K562 (cell line): ENCODE measurements at regions not wholly inside any gene's neighbourhood (a gene's known extent, or its start where the extent isn't known, plus 50 kb on each side); places are given as distances from the start of the nearest gene placed in this dataset.

Source experiments
- ATAC-seq: fragments of 200-7000 bp; cut with Tn5 transposase; 3 replicates; pipeline ENCODE4 v1.9.1; 2020; ENCODE audit warnings: moderate library complexity
- BruUV-seq: library from RNA; stranded (reverse); fragments of 400-500 nt; replicated peaks from 2 replicates; lab custom pipeline; 2021; lab: Mats Ljungman, UMichigan
- CTCF ChIA-PET: fragments of 300-600 bp; formaldehyde crosslinking; extraction: SDS; loops from one replicate; lab custom pipeline; 2021; ENCODE audit warnings: low intra/inter-chr PET ratio; lab: Yijun Ruan, JAX
- POLR2A ChIA-PET: fragments of 300-600, 350-650 bp; sonication (Branson Sonifier 250); formaldehyde crosslinking; extraction: SDS; loops from one replicate; lab custom pipeline; 2021; ENCODE audit warnings: antibody characterized with exemption, inconsistent platforms; lab: Yijun Ruan, JAX
- DNase-seq, 4 experiments: peaks; one replicate each; pipeline versions ENCODE4 v3.0.0 to v3.0.0-alpha.2; 2011 to 2018; ENCODE audit warnings: low spot score in 3 of 4, mixed read lengths in 3 of 4; ENCODE audit errors: extremely low read depth in 1 of 4
- FAIRE-seq: peaks from 2 replicates; lab custom pipeline; 2011; peaks lifted over from hg19 to GRCh38; lab: Jason Lieb, UNC
- H2AFZ ChIP-seq: 2 replicates; pipeline ENCODE4 v1.6.0; 2011; ENCODE audit warnings: low read depth, low read length, control low read depth, inconsistent platforms
- H3K27ac ChIP-seq: fragments of 200-600 bp; 3 replicates; pipeline ENCODE4 v1.8.0; 2011; ENCODE audit warnings: low read depth, mild to moderate bottlenecking, control low read depth, inconsistent platforms, low read length, moderate library complexity, mixed read lengths; ENCODE audit errors: extremely low read depth
- H3K27me3 ChIP-seq, 2 experiments: fragments of 300-600 bp in 1 of 2; 2 replicates in 1 of 2; 3 replicates in 1 of 2; pipeline versions ENCODE4 v1.6.0 to v1.8.0; 2011; ENCODE audit warnings: inconsistent platforms in 2 of 2, low read length in 2 of 2, mild to moderate bottlenecking in 1 of 2, mixed read lengths in 1 of 2, moderate library complexity in 1 of 2; ENCODE audit not compliant: control insufficient read depth in 2 of 2, insufficient read depth in 2 of 2
- H3K36me3 ChIP-seq: fragments of 300-600 bp; 3 replicates; pipeline ENCODE4 v1.8.0; 2011; ENCODE audit warnings: mild to moderate bottlenecking, low read length, inconsistent platforms; ENCODE audit not compliant: control insufficient read depth, insufficient read depth
- H3K4me1 ChIP-seq, 2 experiments: fragments of 200-600 bp in 1 of 2; replicated peaks in 1 of 2; 2 replicates in 1 of 2; 3 replicates in 1 of 2; pipeline versions ENCODE4 v1.5.1 to v1.8.0; 2011; ENCODE audit warnings: inconsistent platforms in 2 of 2, low read length in 2 of 2, mild to moderate bottlenecking in 1 of 2, mixed read lengths in 1 of 2, moderate library complexity in 1 of 2; ENCODE audit not compliant: control insufficient read depth in 2 of 2, insufficient read depth in 2 of 2
- H3K4me2 ChIP-seq: 2 replicates; pipeline ENCODE4 v1.6.1; 2011; ENCODE audit warnings: low read length, control low read depth, inconsistent platforms, mixed read lengths; ENCODE audit not compliant: insufficient read depth
- H3K4me3 ChIP-seq: fragments of 200-600 bp; sonication (generic), shearing (Covaris generic); 2 replicates; pipeline ENCODE4 v1.5.1; 2016; ENCODE audit warnings: control low read depth, inconsistent platforms
- H3K79me2 ChIP-seq: fragments of 200-600 bp; 3 replicates; pipeline ENCODE4 v1.8.0; 2011; ENCODE audit warnings: low read length, inconsistent platforms; ENCODE audit not compliant: control insufficient read depth, insufficient read depth
- H3K9ac ChIP-seq, 2 experiments: 2 replicates each; pipeline versions ENCODE4 v1.6.0 to v1.6.1; 2011; ENCODE audit warnings: low read depth in 2 of 2, low read length in 2 of 2, control low read depth in 1 of 2, inconsistent platforms in 1 of 2, mild to moderate bottlenecking in 1 of 2, mixed read lengths in 1 of 2; ENCODE audit not compliant: insufficient read depth in 1 of 2
- H3K9me1 ChIP-seq: one replicate; pipeline ENCODE4 v1.6.0; 2011; ENCODE audit warnings: inconsistent platforms, mild to moderate bottlenecking, low read length, moderate library complexity; ENCODE audit not compliant: control insufficient read depth, insufficient read depth
- H3K9me3 ChIP-seq: replicated peaks from 2 replicates; pipeline ENCODE4 v1.5.1; 2011; ENCODE audit warnings: low read depth, low read length, inconsistent platforms; ENCODE audit not compliant: control insufficient read depth, insufficient read depth
- H4K20me1 ChIP-seq: replicated peaks from 2 replicates; pipeline ENCODE4 v1.6.1; 2011; ENCODE audit warnings: low read length, inconsistent platforms, mixed read lengths; ENCODE audit not compliant: control insufficient read depth, insufficient read depth
- BDP1 ChIP-seq: IDR thresholded peaks from 3 replicates; pipeline ENCODE4 v1.6.1; 2011; ENCODE audit not compliant: insufficient read length, insufficient read depth
- BRD4 ChIP-seq: fragments of 200-600 bp; sonication (generic); IDR thresholded peaks from 2 replicates; pipeline ENCODE4 v1.6.1; 2017; ENCODE audit warnings: inconsistent platforms
- HDAC6 ChIP-seq: IDR thresholded peaks from 2 replicates; pipeline ENCODE4 v1.6.1; 2012; ENCODE audit warnings: low read depth, mild to moderate bottlenecking, control low read depth, inconsistent platforms, low read length, moderate library complexity
- ILF3 ChIP-seq: fragments of 450-650 bp; IDR thresholded peaks from 2 replicates; pipeline ENCODE4 v1.6.1; 2018; ENCODE audit warnings: antibody characterized with exemption, mild to moderate bottlenecking, moderate library complexity, borderline replicate concordance
- LCOR ChIP-seq: sonication (generic); formaldehyde crosslinking; IDR thresholded peaks from 2 replicates; pipeline ENCODE4 v1.8.0; 2022; ENCODE audit warnings: mild to moderate bottlenecking, missing genetic modification reagents
- MAFF ChIP-seq: IDR thresholded peaks from 2 replicates; pipeline ENCODE4 v1.6.1; 2012; ENCODE audit warnings: low read length, improper control_type of control experiment
- MCM5 ChIP-seq: fragments of 450-650 bp; IDR thresholded peaks from 2 replicates; pipeline ENCODE4 v1.6.1; 2016; ENCODE audit warnings: low read depth
- MEIS2 ChIP-seq: fragments of 450-650 bp; IDR thresholded peaks from 2 replicates; pipeline ENCODE4 v1.6.1; 2014; ENCODE audit warnings: mild to moderate bottlenecking; ENCODE audit not compliant: partially characterized antibody
- PHF8 ChIP-seq: fragments of 200-600 bp; sonication (generic); IDR thresholded peaks from 2 replicates; pipeline ENCODE4 v1.6.1; 2012; ENCODE audit warnings: mixed run types, mild to moderate bottlenecking, inconsistent platforms, low read length, moderate library complexity, borderline replicate concordance
- YY1 ChIP-seq, 3 experiments: IDR thresholded peaks; 2 replicates each; pipeline ENCODE4 v1.6.1; 2011; ENCODE audit warnings: low read length in 2 of 3, mild to moderate bottlenecking in 2 of 3, moderate library complexity in 2 of 3, borderline replicate concordance in 1 of 3, control low read depth in 1 of 3, low read depth in 1 of 3; ENCODE audit not compliant: insufficient read depth in 3 of 3, insufficient replicate concordance in 2 of 3, control insufficient read depth in 1 of 3, insufficient read length in 1 of 3; ENCODE audit errors: extremely low read depth in 1 of 3
- ZNF239 ChIP-seq: fragments of 250-450 bp; sonication (Bioruptor Pico); IDR thresholded peaks from 2 replicates; pipeline ENCODE4 v1.4.0; 2020; ENCODE audit warnings: mild to moderate bottlenecking
- ZNF24 ChIP-seq: fragments of 450-650 bp; IDR thresholded peaks from 2 replicates; pipeline ENCODE4 v1.6.1; 2016
- ZNF347 ChIP-seq: fragments of 450-650 bp; formaldehyde crosslinking; IDR thresholded peaks from 2 replicates; pipeline ENCODE4 v1.4.0; 2020; ENCODE audit warnings: low read depth, mild to moderate bottlenecking, moderate library complexity
- ZNF354B ChIP-seq: fragments of 250-450 bp; sonication (Bioruptor Pico); IDR thresholded peaks from 2 replicates; pipeline ENCODE4 v1.4.0; 2020
- WGBS: fragments of 100-300 bp; shearing (Covaris generic); methylation state at CpG from one replicate; pipeline ENCODE4 v1.1.6; 2016; ENCODE audit warnings: low coverage, mixed read lengths; ENCODE audit not compliant: insufficient coverage; ENCODE audit errors: missing lambda C conversion rate; 5-methylcytosine and 5-hydroxymethylcytosine counted together
- in situ Hi-C: fragments of 300-500 bp; cut with MboI; formaldehyde crosslinking; loops from 4 replicates; pipeline ENCODE4 v1.15.0; 2018; ENCODE audit warnings: inconsistent platforms, mixed read lengths
- intact Hi-C: fragments of 100-400 bp; cut with micrococcal nuclease; formaldehyde crosslinking; loops from 2 replicates; pipeline ENCODE4 v1.14.2; 2022
- TF ChIP-seq, protein P1 (sequence below): sonication (generic); formaldehyde crosslinking; IDR thresholded peaks from 2 replicates; pipeline ENCODE4 v1.8.1; 2022; ENCODE audit warnings: missing genetic modification reagents
- TF ChIP-seq, protein P2 (sequence below): sonication (generic); formaldehyde crosslinking; IDR thresholded peaks from 2 replicates; pipeline ENCODE4 v1.8.1; 2023; ENCODE audit warnings: missing genetic modification reagents, mild to moderate bottlenecking, borderline replicate concordance
- TF ChIP-seq, protein P3 (sequence below): fragments of 200-800 bp; sonication (Bioruptor generic); IDR thresholded peaks from 2 replicates; pipeline ENCODE4 v1.6.1; 2017; ENCODE audit warnings: missing genetic modification characterization, missing compliant biosample characterization

DNA sequence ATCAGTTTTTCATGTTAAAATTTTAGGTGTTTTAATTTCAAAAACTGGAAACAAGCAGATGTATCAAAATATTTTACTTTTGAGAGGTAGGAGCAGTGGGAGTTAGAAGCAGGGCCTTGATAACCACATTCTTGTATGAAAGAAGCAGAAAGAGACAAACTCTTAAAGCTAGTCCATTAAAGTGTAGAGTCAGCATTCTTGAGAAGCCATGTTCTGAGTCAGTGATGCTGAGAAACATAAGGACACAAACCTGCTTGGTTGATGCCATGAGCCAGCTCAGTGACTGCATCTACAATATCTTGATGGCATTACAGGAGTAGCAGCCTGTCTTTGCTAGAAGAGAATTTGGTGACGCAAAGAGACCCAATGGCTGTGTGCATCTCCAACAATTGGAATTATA is 826.1 kb upstream of the CTNND2 start:
- H3K4me2 ChIP-seq, result no peak overlapping the region
- 87% methylated on average over 1 of the region's 1 CpG for WGBS
- H3K4me1 ChIP-seq, result no peaks in the 10 kb centered on the region
- ChIA-PET CTCF (no interaction called here), POLR2A (interaction anchor here (1.1 kb wide), 1 partner anchor 38 kb away, joined by 3 read pairs; no protein-coding TSS in a partner anchor)
- BruUV-seq, result no TSS peak
- ATAC-seq (no peak), FAIRE-seq (no peak), DNase-seq (no peak)
- H3K9ac ChIP-seq, result no peak overlapping the region
- no peaks in the 10 kb centered on the region for H3K79me2 ChIP-seq
- in situ Hi-C loops (no loop called here), intact Hi-C loops (no loop called here)
- no peak overlapping the region for H3K27ac ChIP-seq
- no peaks in the 10 kb centered on the region for H3K9me1 ChIP-seq
- H3K27me3 ChIP-seq, result no peaks in the 10 kb centered on the region
- no peaks in the 10 kb centered on the region for H4K20me1 ChIP-seq
- H3K9me3 ChIP-seq, result no peaks in the 10 kb centered on the region; the same call in 1 of the 2 replicates
- H3K4me3 ChIP-seq, result no peak overlapping the region
- H3K36me3 ChIP-seq, result no peaks in the 10 kb centered on the region
- no peak overlapping the region for H2AFZ ChIP-seq
- TF ChIP-seq, protein P1, sequence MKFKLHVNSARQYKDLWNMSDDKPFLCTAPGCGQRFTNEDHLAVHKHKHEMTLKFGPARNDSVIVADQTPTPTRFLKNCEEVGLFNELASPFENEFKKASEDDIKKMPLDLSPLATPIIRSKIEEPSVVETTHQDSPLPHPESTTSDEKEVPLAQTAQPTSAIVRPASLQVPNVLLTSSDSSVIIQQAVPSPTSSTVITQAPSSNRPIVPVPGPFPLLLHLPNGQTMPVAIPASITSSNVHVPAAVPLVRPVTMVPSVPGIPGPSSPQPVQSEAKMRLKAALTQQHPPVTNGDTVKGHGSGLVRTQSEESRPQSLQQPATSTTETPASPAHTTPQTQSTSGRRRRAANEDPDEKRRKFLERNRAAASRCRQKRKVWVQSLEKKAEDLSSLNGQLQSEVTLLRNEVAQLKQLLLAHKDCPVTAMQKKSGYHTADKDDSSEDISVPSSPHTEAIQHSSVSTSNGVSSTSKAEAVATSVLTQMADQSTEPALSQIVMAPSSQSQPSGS, result no peak
- no peak for TF ChIP-seq BRD4
- TF ChIP-seq ZNF24, result no peak
- TF ChIP-seq ZNF347 (CRISPR knock-in tag), result no peak
- TF ChIP-seq MCM5, result no peak
- no peak for TF ChIP-seq PHF8
- no peak for TF ChIP-seq HDAC6
- no peak for TF ChIP-seq MEIS2
- TF ChIP-seq, protein P2, sequence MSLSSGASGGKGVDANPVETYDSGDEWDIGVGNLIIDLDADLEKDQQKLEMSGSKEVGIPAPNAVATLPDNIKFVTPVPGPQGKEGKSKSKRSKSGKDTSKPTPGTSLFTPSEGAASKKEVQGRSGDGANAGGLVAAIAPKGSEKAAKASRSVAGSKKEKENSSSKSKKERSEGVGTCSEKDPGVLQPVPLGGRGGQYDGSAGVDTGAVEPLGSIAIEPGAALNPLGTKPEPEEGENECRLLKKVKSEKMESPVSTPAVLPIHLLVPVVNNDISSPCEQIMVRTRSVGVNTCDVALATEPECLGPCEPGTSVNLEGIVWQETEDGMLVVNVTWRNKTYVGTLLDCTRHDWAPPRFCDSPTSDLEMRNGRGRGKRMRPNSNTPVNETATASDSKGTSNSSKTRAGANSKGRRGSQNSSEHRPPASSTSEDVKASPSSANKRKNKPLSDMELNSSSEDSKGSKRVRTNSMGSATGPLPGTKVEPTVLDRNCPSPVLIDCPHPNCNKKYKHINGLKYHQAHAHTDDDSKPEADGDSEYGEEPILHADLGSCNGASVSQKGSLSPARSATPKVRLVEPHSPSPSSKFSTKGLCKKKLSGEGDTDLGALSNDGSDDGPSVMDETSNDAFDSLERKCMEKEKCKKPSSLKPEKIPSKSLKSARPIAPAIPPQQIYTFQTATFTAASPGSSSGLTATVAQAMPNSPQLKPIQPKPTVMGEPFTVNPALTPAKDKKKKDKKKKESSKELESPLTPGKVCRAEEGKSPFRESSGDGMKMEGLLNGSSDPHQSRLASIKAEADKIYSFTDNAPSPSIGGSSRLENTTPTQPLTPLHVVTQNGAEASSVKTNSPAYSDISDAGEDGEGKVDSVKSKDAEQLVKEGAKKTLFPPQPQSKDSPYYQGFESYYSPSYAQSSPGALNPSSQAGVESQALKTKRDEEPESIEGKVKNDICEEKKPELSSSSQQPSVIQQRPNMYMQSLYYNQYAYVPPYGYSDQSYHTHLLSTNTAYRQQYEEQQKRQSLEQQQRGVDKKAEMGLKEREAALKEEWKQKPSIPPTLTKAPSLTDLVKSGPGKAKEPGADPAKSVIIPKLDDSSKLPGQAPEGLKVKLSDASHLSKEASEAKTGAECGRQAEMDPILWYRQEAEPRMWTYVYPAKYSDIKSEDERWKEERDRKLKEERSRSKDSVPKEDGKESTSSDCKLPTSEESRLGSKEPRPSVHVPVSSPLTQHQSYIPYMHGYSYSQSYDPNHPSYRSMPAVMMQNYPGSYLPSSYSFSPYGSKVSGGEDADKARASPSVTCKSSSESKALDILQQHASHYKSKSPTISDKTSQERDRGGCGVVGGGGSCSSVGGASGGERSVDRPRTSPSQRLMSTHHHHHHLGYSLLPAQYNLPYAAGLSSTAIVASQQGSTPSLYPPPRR, result no peak
- TF ChIP-seq YY1 (IDR thresholded peaks at IDR 0.05; ENCODE audit: borderline replicate concordance in 1 of 3, control insufficient read depth in 1 of 3, extremely low read depth in 1 of 3, insufficient read depth in 3 of 3, insufficient read length in 1 of 3, insufficient replicate concordance in 2 of 3, low read depth in 1 of 3, low read length in 2 of 3), result no peak
- no peak for TF ChIP-seq BDP1
- TF ChIP-seq ZNF239 (CRISPR knock-in tag), result no peak
- TF ChIP-seq ILF3, result no peak
- TF ChIP-seq LCOR (CRISPR knock-in tag), result no peak
- no peak for TF ChIP-seq ZNF354B (CRISPR knock-in tag)
- TF ChIP-seq, protein P3, sequence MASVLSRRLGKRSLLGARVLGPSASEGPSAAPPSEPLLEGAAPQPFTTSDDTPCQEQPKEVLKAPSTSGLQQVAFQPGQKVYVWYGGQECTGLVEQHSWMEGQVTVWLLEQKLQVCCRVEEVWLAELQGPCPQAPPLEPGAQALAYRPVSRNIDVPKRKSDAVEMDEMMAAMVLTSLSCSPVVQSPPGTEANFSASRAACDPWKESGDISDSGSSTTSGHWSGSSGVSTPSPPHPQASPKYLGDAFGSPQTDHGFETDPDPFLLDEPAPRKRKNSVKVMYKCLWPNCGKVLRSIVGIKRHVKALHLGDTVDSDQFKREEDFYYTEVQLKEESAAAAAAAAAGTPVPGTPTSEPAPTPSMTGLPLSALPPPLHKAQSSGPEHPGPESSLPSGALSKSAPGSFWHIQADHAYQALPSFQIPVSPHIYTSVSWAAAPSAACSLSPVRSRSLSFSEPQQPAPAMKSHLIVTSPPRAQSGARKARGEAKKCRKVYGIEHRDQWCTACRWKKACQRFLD (CRISPR knock-in tag), result no peak
- TF ChIP-seq MAFF, result peak; percentile 69
